Ovary (tissue), 7 donors: ENCODE measurements at regions not wholly inside any gene's neighbourhood (a gene's known extent, or its start where the extent isn't known, plus 50 kb on each side); places are given as distances from the start of the nearest gene placed in this dataset.
"Not testable (repeated sequence)": the region's sequence is repeated elsewhere in the genome, so short reads cannot be mapped to it uniquely, and the experiment has no call there.

Source experiments
- DNase-seq, 5 donors: peaks; one replicate each; pipeline ENCODE4 v3.0.0-alpha.2; 2019 to 2020
- H3K27ac ChIP-seq, 2 donors: fragments of 200-600 bp; one replicate each; pipeline versions ENCODE4 v1.5.1 to v1.8.0; 2019 to 2022
- H3K27me3 ChIP-seq: fragments of 200-600 bp; one replicate; pipeline ENCODE4 v1.8.0; 2022
- H3K36me3 ChIP-seq: fragments of 200-600 bp; sonication (generic); one replicate; pipeline ENCODE4 v1.5.1; 2019
- H3K4me1 ChIP-seq: one replicate; pipeline ENCODE4 v1.8.1; 2013; ENCODE audit warnings: mild to moderate bottlenecking, moderate library complexity; ENCODE audit not compliant: insufficient read depth
- H3K4me3 ChIP-seq: fragments of 200-600 bp; sonication (generic); one replicate; pipeline ENCODE4 v1.5.1; 2017
- H3K9me3 ChIP-seq, 2 donors: fragments of 200-600 bp in 1 of 2; sonication (generic) in 1 of 2; one replicate each; pipeline versions ENCODE4 v1.5.1 to v1.8.1; 2013 to 2019; ENCODE audit warnings: mild to moderate bottlenecking in 1 of 2, moderate library complexity in 1 of 2
- CTCF ChIP-seq, 3 donors: fragments of 450-650 bp in 2 of 3; fragments of 200-600 bp in 1 of 3; IDR thresholded peaks; one replicate each; pipeline versions ENCODE4 v1.5.1 to v1.8.0; 2016 to 2022; ENCODE audit warnings: antibody characterized with exemption in 3 of 3, mild to moderate bottlenecking in 1 of 3
- EP300 ChIP-seq: sonication (generic); formaldehyde crosslinking; IDR thresholded peaks from one replicate; pipeline ENCODE4 v1.6.1; 2017; ENCODE audit warnings: antibody characterized with exemption
- POLR2A ChIP-seq: fragments of 450-650 bp; IDR thresholded peaks from one replicate; pipeline ENCODE4 v1.6.1; 2017; ENCODE audit warnings: antibody characterized with exemption, mild to moderate bottlenecking, moderate library complexity
- WGBS, 3 donors: extraction: QIAGEN DNeasy Blood & Tissue Kit in 1 of 3; methylation state at CpG; one replicate each; pipeline versions ENCODE4 v1.1.5 to v1.1.7; 2013 to 2017; 5-methylcytosine and 5-hydroxymethylcytosine counted together
- intact Hi-C, 4 donors: fragments of 100-400 bp; cut with DNase I; formaldehyde crosslinking; loops; one replicate each; pipeline versions ENCODE4 v1.11.0 to v1.15.1; 2022 to 2023
- small RNA-seq: library from RNA; depleted of rRNA; stranded (forward); fragments of <200 nt; gene quantifications from one replicate; pipeline ENCODE3, GENCODE V24; 2016
- donor health status: DM: no; HTN: no; CAD: no; lungs with moderate emphysema.
- donor health status: DM: no; HTN: no; CAD: no.
- donor health status: Bipolar disorder and iron deficiency.
- donor health status: DM: no; HTN: no; CAD: no.
- donor health status: DM: yes; HTN: yes; CAD: no.

- Histone ChIP-seq H3K36me3 (no peaks in the 10 kb centered on the region), H3K4me3 (no peak overlapping the region), H3K27ac (no peak overlapping the region), H3K27me3 (no peaks in the 10 kb centered on the region), H3K9me3 (no peaks in the 10 kb centered on the region), H3K4me1 (no peaks in the 10 kb centered on the region)
- no peak for DNase-seq
- TF ChIP-seq POLR2A (no peak), EP300 (no peak), CTCF (IDR thresholded peaks at IDR 0.05) (no peak)
- intact Hi-C loops, result no loop called here
- 67 to 70% (median 68%) methylated on average over 6 of the region's 6 CpGs for WGBS, 3 donors
Observed at GRCh38 chr1:228554107-228554506, 66.9 kb downstream of the RNF187 start.

- Histone ChIP-seq H3K9me3 (no peaks in the 10 kb centered on the region), H3K36me3 (no peaks in the 10 kb centered on the region), H3K27ac (no peak overlapping the region), H3K4me1 (no peaks in the 10 kb centered on the region), H3K27me3 (no peaks in the 10 kb centered on the region), H3K4me3 (no peak overlapping the region)
- intact Hi-C loops, result no loop called here
- DNase-seq, result peak in 3 of 5 donors; percentile 27 to 79 (median 43)
- WGBS, 3 donors, result 53 to 63% (median 60%) methylated on average over 71 of the region's 71 CpGs
- TF ChIP-seq POLR2A (no peak), EP300 (no peak), CTCF (IDR thresholded peaks at IDR 0.05) (no peak)
Observed at GRCh38 chr1:228555074-228555994, 68.2 kb downstream of the RNF187 start.

GRCh38 chr1:228556634-228557430 lies 69.7 kb downstream of the RNF187 start:
- H3K4me3 ChIP-seq, H3K36me3 ChIP-seq, H3K4me1 ChIP-seq, H3K27me3 ChIP-seq, intact Hi-C loops, H3K27ac ChIP-seq, H3K9me3 ChIP-seq: not testable (repeated sequence)
- DNase-seq, result peak in 1 of 5 donors; percentile 76
- 52% methylated on average over 19 of the region's 66 CpGs; no CpG with 5 or more reads in 2 of the 3 donors for WGBS, 3 donors

Small RNA genes lying in the stretch of these regions (small RNA-seq; reads per million reads assigned to genes)
- 1.8 reads per million, percentile 70 among the genes with 10 or more reads in this experiment for gene RNA5SP19
